ENCODE measurements at regions not wholly inside any gene's neighbourhood (a gene's known extent, or its start where the extent isn't known, plus 50 kb on each side); places are given as distances from the start of the nearest gene placed in this dataset.

GRCh38 chr9:26754509-26755164, 138.0 kb downstream of the CAAP1 start:
- no peak for TF ChIP-seq CTCF (IDR thresholded peaks at IDR 0.05; ENCODE audit: low read depth, low read length)
- H3K4me3 ChIP-seq (ENCODE audit: low read depth, low read length) = no peak overlapping the region
- in situ Hi-C loops (cut with HindIII; ENCODE audit: low sequenced_read_pairs) = no loop called here
- DNase-seq (ENCODE audit: low read depth, low spot score) = no peak

DNA sequence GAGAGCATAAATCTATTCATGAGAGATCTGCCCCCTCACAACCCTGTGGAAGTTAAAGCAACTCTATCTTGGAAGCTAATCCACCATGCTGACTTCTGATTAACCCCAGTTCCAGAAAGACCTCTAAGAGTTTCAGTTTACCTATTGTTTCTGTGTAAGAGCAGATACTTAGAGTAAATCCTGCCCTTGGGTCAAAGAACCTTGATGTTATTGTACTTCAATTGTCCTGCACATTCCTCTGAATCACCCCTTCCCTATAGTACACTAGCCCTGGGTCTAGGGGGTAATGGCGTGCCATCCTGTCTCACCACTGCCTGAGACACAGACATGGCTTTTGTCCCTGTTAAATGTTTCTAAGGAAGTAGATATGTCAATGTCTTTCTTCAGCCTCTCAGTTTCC, 138.6 kb downstream of the CAAP1 start:
- TF ChIP-seq CTCF (IDR thresholded peaks at IDR 0.05; ENCODE audit: low read depth, low read length) = no peak
- H3K4me3 ChIP-seq (ENCODE audit: low read depth, low read length) = no peak overlapping the region
- DNase-seq (ENCODE audit: low read depth, low spot score) = no peak
- in situ Hi-C loops (cut with HindIII; ENCODE audit: low sequenced_read_pairs) = no loop called here

- no peak overlapping the region for H3K4me3 ChIP-seq (ENCODE audit: low read depth, low read length)
- in situ Hi-C loops (cut with HindIII; ENCODE audit: low sequenced_read_pairs) = no loop called here
- DNase-seq (ENCODE audit: low read depth, low spot score) = no peak
- no peak for TF ChIP-seq CTCF (IDR thresholded peaks at IDR 0.05; ENCODE audit: low read depth, low read length)
Measured at GRCh38 chr9:26750162-26750561, 142.4 kb downstream of the CAAP1 start.

GRCh38 chr9:26748449-26749058, 144.0 kb downstream of the CAAP1 start:
- no peak for DNase-seq (ENCODE audit: low read depth, low spot score)
- H3K4me3 ChIP-seq (ENCODE audit: low read depth, low read length) = no peak overlapping the region
- in situ Hi-C loops (cut with HindIII; ENCODE audit: low sequenced_read_pairs) = no loop called here
- no peak for TF ChIP-seq CTCF (IDR thresholded peaks at IDR 0.05; ENCODE audit: low read depth, low read length)

DNA sequence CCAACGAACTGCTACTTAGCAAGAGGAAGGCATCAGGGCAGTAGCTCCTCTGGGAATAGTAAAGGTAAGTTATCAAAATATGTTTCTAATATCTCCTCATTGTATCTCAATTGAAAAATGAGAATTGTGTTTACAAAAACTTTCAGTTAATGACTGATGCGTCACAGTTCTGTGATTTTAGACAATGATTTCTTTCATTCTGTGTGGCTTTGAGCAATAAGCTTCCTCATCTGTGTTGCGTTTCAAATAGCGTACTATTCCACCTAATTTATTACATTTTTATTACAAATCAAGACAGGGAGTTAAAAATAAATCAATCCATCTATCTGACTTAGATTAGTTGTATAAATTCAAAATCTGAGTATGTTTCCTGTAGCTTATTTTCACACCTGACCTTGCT, 145.0 kb downstream of the CAAP1 start:
- TF ChIP-seq CTCF (IDR thresholded peaks at IDR 0.05; ENCODE audit: low read depth, low read length) = no peak
- DNase-seq (ENCODE audit: low read depth, low spot score) = no peak
- H3K4me3 ChIP-seq (ENCODE audit: low read depth, low read length) = no peak overlapping the region
- in situ Hi-C loops (cut with HindIII; ENCODE audit: low sequenced_read_pairs) = no loop called here

- TF ChIP-seq CTCF (IDR thresholded peaks at IDR 0.05; ENCODE audit: low read depth, low read length) = no peak
- peak; percentile 31 for DNase-seq (ENCODE audit: low read depth, low spot score)
- in situ Hi-C loops (cut with HindIII; ENCODE audit: low sequenced_read_pairs) = no loop called here
- no peak overlapping the region for H3K4me3 ChIP-seq (ENCODE audit: low read depth, low read length)
Measured at GRCh38 chr9:26746357-26747072, 146.1 kb downstream of the CAAP1 start.
